Endodermal cell (in vitro differentiated cells): ENCODE measurements at regions not wholly inside any gene's neighbourhood (a gene's known extent, or its start where the extent isn't known, plus 50 kb on each side); places are given as distances from the start of the nearest gene placed in this dataset.

Experiments
- DNase-seq: peaks from one replicate; pipeline ENCODE4 v3.0.0-alpha.2; 2017
- H3K27ac ChIP-seq: 2 replicates; pipeline ENCODE4 v1.5.1; 2013; ENCODE audit warnings: mild to moderate bottlenecking, low read depth, low read length, moderate library complexity
- H3K27me3 ChIP-seq: 2 replicates; pipeline ENCODE4 v1.6.1; 2013; ENCODE audit warnings: mild to moderate bottlenecking, low read length, moderate library complexity; ENCODE audit not compliant: insufficient read depth, control insufficient read depth, poor library complexity, severe bottlenecking
- H3K36me3 ChIP-seq: 2 replicates; pipeline ENCODE4 v1.7.0; 2013; ENCODE audit warnings: mild to moderate bottlenecking, low read length, moderate library complexity; ENCODE audit not compliant: control insufficient read depth, insufficient read depth
- H3K4me1 ChIP-seq: one replicate; pipeline ENCODE4 v1.7.0; 2013; ENCODE audit warnings: low read length; ENCODE audit not compliant: control insufficient read depth, insufficient read depth
- H3K4me3 ChIP-seq: 2 replicates; pipeline ENCODE4 v1.5.1; 2013; ENCODE audit warnings: mild to moderate bottlenecking, low read length, moderate library complexity
- H3K9ac ChIP-seq: 2 replicates; pipeline ENCODE4 v1.6.1; 2013; ENCODE audit warnings: mild to moderate bottlenecking, low read length, moderate library complexity; ENCODE audit not compliant: poor library complexity, severe bottlenecking; ENCODE audit errors: extremely low read depth
- H3K9me3 ChIP-seq: 2 replicates; pipeline ENCODE4 v1.6.1; 2013; ENCODE audit warnings: mild to moderate bottlenecking, low read length, moderate library complexity; ENCODE audit not compliant: control insufficient read depth
- H3K27ac Mint-ChIP-seq: 2 replicates; pipeline ENCODE4 v1.8.0; 2020; ENCODE audit warnings: mixed read lengths
- H3K27me3 Mint-ChIP-seq: 2 replicates; pipeline ENCODE4 v1.8.0; 2021; ENCODE audit warnings: mild to moderate bottlenecking, mixed read lengths; ENCODE audit not compliant: insufficient read depth
- H3K36me3 Mint-ChIP-seq: 2 replicates; pipeline ENCODE4 v1.8.0; 2020; ENCODE audit warnings: low read depth, mixed read lengths
- H3K4me1 Mint-ChIP-seq: 2 replicates; pipeline ENCODE4 v1.8.0; 2020; ENCODE audit warnings: mixed read lengths
- H3K4me3 Mint-ChIP-seq: 2 replicates; pipeline ENCODE4 v1.8.0; 2020; ENCODE audit warnings: mild to moderate bottlenecking, moderate library complexity, mixed read lengths
- H3K9me3 Mint-ChIP-seq: 2 replicates; pipeline ENCODE4 v1.8.0; 2020; ENCODE audit warnings: mild to moderate bottlenecking, mixed read lengths
- WGBS, 2 experiments: methylation state at CpG; one replicate each; pipeline versions ENCODE4 v1.1.5 to v1.1.7; 2013; ENCODE audit warnings: missing lambda C conversion rate in 2 of 2, mixed read lengths in 1 of 2; ENCODE audit not compliant: insufficient coverage in 1 of 2, insufficient read length in 1 of 2; 5-methylcytosine and 5-hydroxymethylcytosine counted together
- TF ChIP-seq, protein P1 (sequence below): fragments of 200-600 bp; sonication (generic); conservative IDR thresholded peaks from 2 replicates; pipeline ENCODE4 v1.5.0; 2021; ENCODE audit warnings: antibody characterized with exemption, mild to moderate bottlenecking

DNA sequence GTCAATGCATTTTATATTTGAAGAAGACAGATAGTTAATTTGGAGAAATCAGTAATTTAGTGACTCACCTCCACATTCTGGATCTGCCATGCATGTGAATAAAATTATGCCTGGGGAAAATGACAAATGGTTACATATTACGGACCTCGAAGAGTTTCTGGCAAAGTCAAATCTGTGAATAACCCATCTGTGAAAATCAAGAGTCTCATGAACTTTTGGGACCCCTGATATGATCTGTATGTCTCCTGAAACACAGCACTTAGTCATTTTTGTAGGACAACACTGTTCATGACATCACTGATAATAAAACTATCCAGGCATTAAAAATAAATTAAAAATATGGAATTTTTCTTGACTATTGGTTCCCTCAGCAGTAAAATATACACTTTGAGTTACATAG is 584.5 kb downstream of the TLE4 start:
- TF ChIP-seq, protein P1, sequence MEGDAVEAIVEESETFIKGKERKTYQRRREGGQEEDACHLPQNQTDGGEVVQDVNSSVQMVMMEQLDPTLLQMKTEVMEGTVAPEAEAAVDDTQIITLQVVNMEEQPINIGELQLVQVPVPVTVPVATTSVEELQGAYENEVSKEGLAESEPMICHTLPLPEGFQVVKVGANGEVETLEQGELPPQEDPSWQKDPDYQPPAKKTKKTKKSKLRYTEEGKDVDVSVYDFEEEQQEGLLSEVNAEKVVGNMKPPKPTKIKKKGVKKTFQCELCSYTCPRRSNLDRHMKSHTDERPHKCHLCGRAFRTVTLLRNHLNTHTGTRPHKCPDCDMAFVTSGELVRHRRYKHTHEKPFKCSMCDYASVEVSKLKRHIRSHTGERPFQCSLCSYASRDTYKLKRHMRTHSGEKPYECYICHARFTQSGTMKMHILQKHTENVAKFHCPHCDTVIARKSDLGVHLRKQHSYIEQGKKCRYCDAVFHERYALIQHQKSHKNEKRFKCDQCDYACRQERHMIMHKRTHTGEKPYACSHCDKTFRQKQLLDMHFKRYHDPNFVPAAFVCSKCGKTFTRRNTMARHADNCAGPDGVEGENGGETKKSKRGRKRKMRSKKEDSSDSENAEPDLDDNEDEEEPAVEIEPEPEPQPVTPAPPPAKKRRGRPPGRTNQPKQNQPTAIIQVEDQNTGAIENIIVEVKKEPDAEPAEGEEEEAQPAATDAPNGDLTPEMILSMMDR: no peak
- Histone ChIP-seq H3K27me3 (no peaks in the 10 kb centered on the region), H3K9me3 (peaks cover 9% of the 10 kb centered on the region), H3K36me3 (no peaks in the 10 kb centered on the region), H3K4me1 (peaks cover 9% of the 10 kb centered on the region), H3K4me3 (no peak overlapping the region), H3K27ac (no peak overlapping the region), H3K9ac (no peak overlapping the region)
- Mint-ChIP-seq H3K9me3 (peaks cover 7% of the 10 kb centered on the region), H3K27ac (no peak overlapping the region), H3K4me3 (no peak overlapping the region), H3K36me3 (peaks cover 4% of the 10 kb centered on the region), H3K4me1 (peaks cover 32% of the 10 kb centered on the region), H3K27me3 (no peaks in the 10 kb centered on the region)
- 93 to 98% methylated on average over 2 of the region's 2 CpGs for WGBS, 2 experiments
- no peak for DNase-seq

DNA sequence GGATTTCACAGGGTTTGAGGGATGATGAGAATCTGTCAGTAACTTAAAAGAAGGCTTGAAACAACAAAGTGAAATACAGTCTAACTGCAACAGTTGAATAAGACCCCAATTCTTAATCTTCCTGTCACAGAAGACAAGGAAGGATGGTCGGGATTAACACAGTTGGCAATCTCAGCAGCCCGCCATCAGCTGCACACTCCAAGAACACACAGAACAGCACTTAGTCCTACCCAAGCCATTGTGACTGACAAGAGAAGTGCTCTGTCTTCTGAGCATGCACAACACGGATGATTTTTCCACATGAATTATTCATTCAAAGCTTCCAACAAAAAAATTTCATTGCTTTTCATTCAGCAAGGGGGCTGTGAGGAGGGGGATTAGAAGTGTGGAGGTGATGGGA is 576.1 kb downstream of the TLE4 start:
- Histone ChIP-seq H3K9me3 (peaks cover 9% of the 10 kb centered on the region), H3K36me3 (no peaks in the 10 kb centered on the region), H3K27me3 (no peaks in the 10 kb centered on the region), H3K27ac (peak overlapping the region; percentile 3), H3K4me3 (no peak overlapping the region), H3K4me1 (no peaks in the 10 kb centered on the region), H3K9ac (no peak overlapping the region)
- Mint-ChIP-seq H3K27ac (no peak overlapping the region), H3K4me3 (no peak overlapping the region), H3K27me3 (peaks cover 8% of the 10 kb centered on the region), H3K4me1 (peaks cover 19% of the 10 kb centered on the region), H3K9me3 (peaks cover 15% of the 10 kb centered on the region), H3K36me3 (peaks cover 4% of the 10 kb centered on the region)
- no peak for DNase-seq
- WGBS, 2 experiments: 80 to 84% methylated on average over 1 to 3 of the region's 3 CpGs
- TF ChIP-seq, protein P1: no peak

DNA sequence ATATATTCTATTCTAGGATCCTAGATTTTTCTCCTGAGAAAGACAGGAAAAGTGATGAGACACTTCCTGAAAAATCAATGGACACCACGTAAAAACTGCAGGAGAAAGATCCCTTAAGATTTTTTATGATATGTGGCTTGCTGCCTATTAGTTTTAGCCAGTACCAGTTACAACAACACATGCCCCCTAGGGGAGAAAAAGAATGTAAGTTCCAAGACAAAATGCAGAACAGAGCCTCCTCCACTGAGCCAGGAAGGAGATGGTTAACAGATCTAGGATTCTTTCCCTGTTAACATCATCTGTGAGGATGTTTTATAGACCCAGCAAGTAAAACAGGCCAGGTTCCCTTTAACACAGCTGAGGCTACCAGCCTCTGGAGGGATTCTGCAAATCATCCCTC is 574.7 kb downstream of the TLE4 start:
- Mint-ChIP-seq H3K27me3 (peaks cover 8% of the 10 kb centered on the region), H3K9me3 (peaks cover 15% of the 10 kb centered on the region), H3K36me3 (peaks cover 4% of the 10 kb centered on the region), H3K4me1 (peaks cover 27% of the 10 kb centered on the region), H3K27ac (no peak overlapping the region), H3K4me3 (no peak overlapping the region)
- Histone ChIP-seq H3K9me3 (peaks cover 9% of the 10 kb centered on the region), H3K27me3 (no peaks in the 10 kb centered on the region), H3K36me3 (no peaks in the 10 kb centered on the region), H3K4me3 (no peak overlapping the region), H3K27ac (no peak overlapping the region), H3K9ac (no peak overlapping the region), H3K4me1 (no peaks in the 10 kb centered on the region)
- TF ChIP-seq, protein P1: peak; percentile 75
- 38 to 60% methylated on average over 1 of the region's 1 CpG for WGBS, 2 experiments
- DNase-seq: no peak
